GM21423 (cell line): ENCODE measurements at regions not wholly inside any gene's neighbourhood (a gene's known extent, or its start where the extent isn't known, plus 50 kb on each side); places are given as distances from the start of the nearest gene placed in this dataset.
"Not testable (repeated sequence)": the region's sequence is repeated elsewhere in the genome, so short reads cannot be mapped to it uniquely, and the experiment has no call there.

Source experiments
- ATAC-seq: cut with Tn5 transposase; IDR thresholded peaks from one replicate; pipeline ENCODE4 v1.9.1; 2021; ENCODE audit warnings: mild to moderate bottlenecking, moderate library complexity; ENCODE audit not compliant: unreplicated experiment

DNA sequence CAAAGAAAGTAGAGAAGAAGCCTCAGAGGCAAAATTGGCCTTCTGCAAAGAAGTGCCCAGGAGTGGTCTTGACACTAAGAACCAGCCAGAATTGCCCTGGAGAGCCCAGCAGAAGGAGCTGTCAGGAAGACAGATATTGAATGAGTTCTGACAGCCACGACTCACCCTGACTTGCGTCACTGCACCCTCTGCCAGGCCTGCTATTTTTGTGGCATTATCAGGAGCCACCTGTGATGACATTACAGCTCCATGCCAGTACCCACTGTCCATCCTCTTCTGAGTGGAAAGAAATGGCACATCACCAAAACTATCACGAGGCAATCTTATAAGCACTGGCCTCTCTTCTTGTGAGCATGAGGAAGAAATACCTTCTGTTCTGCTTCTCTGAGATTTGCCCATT is 67.7 kb downstream of the SMIM20 start:
- no peak for ATAC-seq

DNA sequence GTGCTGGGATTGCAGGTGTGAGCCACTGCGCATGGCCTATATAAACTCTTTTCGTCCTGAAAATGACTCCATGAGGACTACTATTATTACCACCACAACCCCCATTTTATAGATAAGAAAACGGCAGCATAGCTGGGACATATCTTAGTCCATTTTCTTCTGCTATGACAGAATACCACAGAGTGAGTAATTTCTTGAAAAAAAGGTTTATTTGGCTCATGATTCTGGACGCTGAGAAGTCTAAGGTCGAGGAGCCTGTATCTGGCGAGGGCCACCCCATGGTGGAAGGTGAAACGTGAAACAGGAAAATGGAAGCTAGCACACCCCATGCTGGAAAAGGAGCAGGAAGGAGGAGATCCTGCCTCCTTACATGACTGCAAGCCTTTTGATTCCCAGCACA is 68.9 kb downstream of the SMIM20 start:
- no peak for ATAC-seq

DNA sequence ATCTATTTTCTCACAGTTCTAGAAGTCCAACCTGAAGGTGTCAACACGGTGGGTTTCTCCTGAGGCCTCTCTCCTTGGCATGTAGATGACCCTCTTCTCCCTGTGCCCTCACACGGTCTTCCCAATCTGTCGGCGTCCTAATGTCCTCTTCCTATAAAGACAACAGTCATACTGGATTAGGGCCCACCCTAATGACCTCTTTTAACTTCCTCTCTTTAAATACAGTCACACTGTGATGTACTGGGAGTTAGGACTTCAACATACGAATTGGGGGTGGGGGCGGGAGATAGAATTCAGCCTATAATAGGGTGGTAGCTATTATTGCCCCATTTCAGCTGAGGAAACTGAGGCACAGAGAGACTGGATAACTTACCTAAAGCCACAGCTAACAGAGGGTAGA is 70.2 kb downstream of the SMIM20 start:
- no peak for ATAC-seq

DNA sequence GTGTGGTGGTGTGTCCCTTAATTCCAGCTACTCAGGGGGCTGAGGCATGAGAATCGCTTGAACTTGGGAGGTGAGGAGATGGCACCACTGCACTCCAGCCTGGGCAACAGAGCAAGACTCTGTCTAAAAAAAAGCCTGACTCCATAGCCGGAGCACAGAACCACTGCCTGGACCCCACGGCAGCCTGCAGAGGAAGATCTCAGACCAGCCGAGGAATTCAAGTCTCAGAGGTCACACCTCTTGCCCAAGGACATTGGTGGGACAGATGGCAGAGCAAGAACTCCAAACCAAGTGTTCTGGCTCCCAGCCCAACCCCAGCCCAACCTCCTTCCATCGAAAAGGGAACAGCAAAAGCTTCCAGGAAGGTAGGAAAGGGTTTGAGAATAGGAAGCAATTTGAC is 70.8 kb downstream of the SMIM20 start:
- no peak for ATAC-seq

DNA sequence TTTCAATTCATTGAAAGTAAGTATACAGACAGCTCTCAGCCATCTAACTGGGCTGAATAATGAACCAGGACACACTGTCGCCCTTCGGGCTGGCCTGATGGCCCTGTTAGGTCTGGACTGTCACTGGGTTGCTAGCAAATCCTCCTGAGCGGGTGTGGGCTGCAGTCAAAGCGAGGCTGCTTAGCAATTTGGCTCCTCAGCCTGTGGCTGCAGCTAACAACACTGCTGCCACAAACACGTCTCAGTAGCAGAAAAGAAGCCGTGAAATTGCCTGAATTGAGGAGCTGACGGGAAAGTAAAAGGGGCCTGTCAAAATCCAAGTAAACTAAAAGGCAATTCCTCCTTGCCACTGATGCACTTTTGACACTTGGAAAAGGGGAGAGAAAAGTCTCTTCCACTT is 72.8 kb downstream of the SMIM20 start:
- no peak for ATAC-seq

- ATAC-seq = no peak
Observed at GRCh38 chr4:25991340-25991739, 77.3 kb downstream of the SMIM20 start.

DNA sequence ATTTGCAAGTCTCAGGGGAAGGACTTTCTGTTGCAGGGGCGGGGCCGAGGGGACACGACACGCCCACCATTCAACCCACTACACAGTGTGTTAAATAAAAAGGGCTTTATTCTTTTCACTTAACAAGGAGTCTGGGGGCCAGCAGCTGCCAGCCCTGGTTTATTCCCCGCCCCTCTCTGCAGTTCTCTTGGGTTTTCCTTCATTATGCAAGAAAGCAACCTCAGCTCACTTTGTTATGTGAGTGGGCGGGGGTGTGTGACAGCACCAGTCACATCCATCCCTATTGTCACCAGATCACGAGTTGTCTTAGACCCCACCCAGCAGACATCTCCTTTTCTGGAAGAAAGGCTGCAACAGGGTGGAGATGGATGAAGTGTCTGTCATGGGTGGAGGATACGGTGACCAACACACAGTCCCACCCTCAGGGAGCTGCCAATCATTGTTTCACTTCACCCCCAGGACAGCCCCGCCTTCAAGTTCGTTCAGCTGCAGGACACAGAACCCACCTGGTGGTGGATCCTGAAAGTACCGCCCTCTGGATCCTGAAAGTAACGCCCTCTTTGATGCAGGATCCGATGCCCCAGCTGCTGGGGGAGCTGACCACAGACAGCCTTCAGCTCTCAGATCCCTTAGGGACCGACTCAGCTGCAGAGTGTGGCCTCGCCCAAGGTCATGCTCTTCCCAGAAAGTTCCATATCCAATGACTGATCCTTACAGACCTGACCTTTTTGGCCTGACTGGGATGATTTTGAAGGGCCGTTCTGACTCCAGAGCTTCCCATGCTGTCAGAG is 79.6 kb downstream of the SMIM20 start:
- ATAC-seq = peak; percentile 60

GRCh38 chr4:25994577-25994976 is 80.6 kb downstream of the SMIM20 start:
- not testable (repeated sequence) for ATAC-seq

GRCh38 chr4:26000274-26000950 is 86.4 kb downstream of the SMIM20 start:
- ATAC-seq = no peak

GRCh38 chr4:26001413-26001812 is 87.4 kb downstream of the SMIM20 start:
- no peak for ATAC-seq

- ATAC-seq = no peak
Observed at GRCh38 chr4:26001816-26002215, 87.8 kb downstream of the SMIM20 start.

- ATAC-seq = no peak
Observed at GRCh38 chr4:26003056-26003455, 89.0 kb downstream of the SMIM20 start.

DNA sequence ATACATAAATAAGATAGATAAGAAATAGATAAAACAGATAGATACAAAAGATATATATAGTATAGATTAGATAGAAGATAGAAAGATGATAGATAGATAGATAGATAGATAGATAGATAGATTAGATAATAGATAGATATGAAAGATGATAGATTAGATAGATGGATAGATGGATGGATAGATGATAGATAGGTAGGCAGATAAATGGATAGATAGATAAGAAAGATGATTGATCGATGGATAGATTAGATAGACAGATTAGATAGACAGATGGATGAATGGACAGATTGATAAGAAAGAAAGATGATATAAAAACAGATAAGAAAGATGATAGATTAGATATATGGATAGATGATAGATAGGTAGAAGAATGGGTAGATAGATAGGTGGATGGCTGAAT is 90.3 kb downstream of the SMIM20 start:
- no peak for ATAC-seq

DNA sequence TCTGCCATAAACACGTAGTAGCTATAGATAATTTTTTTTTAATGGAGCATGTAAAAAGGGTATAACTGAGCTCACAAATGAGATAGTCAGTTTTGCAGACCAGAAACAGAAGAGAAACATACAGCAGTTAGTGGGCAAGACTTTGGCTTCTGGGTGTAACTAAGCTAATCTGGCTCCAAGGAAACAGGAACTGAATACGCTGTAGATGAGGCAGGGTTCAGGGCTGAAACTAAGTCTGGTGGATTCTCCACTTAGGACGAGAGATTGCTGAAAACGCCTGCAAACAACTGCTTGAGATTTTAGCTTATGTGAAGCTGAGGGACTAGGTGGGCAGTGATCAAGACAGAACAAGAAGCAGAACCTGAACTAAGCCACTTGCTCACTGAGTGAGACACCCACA is 91.7 kb downstream of the SMIM20 start:
- ATAC-seq = no peak

GRCh38 chr4:26008737-26009136 is 94.7 kb downstream of the SMIM20 start:
- no peak for ATAC-seq

DNA sequence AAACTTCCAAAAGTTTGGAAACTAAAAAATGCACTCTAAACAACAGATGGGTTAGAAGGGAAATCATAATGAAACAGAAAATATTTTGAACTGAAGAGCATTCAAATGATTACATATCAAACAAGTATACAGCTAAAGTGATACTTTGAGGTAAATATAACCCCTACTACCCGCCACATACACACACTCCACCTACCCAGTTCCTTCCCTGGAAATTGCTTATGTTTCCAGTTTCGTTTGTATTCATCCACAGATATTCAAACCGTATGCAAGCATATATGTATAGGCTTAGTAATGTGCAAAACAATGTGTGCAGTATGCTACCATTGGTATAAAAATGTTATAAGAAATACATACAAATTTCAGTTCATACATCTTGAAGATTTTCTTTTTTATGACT is 95.5 kb downstream of the SMIM20 start:
- ATAC-seq = no peak

DNA sequence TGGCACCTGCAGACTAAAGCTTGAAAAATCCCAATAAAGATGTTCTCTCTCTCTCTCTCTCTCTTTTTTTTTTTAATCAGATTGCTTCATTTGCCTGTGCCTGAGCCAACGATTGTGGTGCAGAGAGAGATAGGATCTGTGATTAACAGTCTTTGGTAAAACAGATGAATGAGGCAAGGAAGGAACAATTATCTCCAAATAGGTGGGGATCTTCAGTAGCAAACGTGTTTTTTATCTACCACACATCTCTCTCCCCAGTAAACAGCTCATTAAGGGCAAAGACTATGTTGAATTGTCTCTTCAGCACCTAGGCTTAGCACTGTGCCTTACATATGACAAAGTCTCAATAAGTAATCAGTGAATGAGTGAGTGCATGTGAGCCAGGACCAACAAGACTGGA is 96.3 kb downstream of the SMIM20 start:
- ATAC-seq = no peak

GRCh38 chr4:26013629-26014028 is 99.6 kb downstream of the SMIM20 start:
- no peak for ATAC-seq

DNA sequence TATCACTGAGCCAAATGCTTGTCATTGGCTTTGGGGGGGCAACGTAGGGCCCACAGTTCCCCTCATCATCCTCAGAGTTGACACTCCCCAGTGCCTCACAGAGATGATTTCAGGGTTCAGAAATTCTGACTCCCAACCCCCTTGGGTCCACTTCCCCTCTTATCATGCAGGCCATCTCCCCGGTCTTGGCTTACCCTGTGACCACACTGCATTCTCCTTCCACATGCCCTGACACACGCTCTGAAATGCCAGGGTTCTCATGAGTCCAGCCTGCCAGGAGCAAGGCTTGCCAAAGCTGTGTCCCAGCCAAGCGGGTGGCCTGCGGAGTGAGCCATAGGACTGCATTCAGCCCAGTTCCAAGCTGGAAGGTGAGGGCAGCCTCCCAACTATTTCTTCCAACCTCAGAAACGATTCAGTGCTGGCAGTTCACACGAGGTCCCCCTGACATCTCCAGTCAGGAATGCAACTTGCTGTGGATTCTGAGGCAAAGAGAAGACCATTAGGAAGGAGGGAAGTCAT is 101.2 kb downstream of the SMIM20 start:
- no peak for ATAC-seq

GRCh38 chr4:26015906-26016305 is 101.9 kb downstream of the SMIM20 start:
- ATAC-seq = no peak

DNA sequence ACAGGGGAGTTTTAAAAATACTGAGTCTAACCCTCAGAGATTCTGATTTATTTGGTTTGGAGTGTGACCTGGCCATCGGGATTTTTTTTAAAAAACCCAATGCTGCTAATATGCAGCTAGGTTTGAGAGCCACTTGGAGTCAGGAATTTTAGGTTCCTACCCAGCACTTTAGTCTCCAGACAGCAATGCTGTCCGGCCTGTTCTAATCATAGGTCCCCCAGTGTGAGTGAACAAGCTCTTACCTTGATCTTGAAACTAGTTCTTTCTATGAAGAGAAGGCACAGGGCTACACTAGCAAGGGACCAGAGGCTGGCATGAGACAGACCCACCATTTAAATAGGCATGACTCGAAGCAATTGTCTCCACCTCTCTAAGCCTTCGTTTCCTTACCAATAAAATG is 103.5 kb downstream of the SMIM20 start:
- no peak for ATAC-seq

- not testable (repeated sequence) for ATAC-seq
Observed at GRCh38 chr4:26017961-26018700, 104.1 kb downstream of the SMIM20 start.
